DMS79 (cell line): ENCODE measurements at regions not wholly inside any gene's neighbourhood (a gene's known extent, or its start where the extent isn't known, plus 50 kb on each side); places are given as distances from the start of the nearest gene placed in this dataset.

Experiments used
- DNase-seq: peaks from one replicate; lab custom pipeline; 2025; lab: John Stamatoyannopoulos, UW

DNA sequence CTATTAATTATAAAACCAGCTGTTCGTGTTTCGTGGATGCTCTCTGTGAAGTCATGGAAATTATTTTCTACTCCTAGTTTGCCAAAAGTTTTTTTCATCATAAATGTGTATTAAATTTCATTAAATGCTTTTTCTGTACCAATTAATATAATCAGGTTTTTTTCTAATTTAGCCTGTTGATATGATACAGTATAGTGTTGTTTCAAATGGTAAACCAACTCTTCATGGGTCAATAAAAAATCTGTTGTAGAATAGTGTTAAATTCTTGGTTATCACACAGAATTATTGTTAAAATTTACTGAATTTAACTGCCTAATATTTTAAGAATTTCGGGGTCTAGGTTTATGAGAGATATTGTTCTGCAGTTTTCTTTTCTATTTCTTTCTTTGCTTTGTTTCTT is 505.9 kb upstream of the MANEA start:
- no peak for DNase-seq

DNA sequence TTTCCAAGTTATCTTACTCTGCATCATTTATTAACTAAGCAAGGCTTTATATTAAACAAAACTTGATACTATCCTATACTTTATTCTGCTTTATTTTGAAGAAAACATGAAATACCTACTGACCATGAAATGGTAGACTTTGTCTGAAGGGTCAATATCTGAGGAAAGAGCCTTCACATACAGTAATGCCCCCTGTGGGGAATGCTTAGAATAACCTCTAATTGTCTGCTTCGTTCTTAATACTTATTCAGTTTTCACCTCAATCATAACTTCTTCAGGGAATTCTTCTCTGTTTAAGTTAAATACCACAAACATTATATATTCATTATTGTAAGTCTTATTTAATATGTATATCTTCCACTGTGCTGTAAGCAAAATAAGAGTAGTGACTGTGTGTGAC is 498.9 kb upstream of the MANEA start:
- no peak for DNase-seq

DNA sequence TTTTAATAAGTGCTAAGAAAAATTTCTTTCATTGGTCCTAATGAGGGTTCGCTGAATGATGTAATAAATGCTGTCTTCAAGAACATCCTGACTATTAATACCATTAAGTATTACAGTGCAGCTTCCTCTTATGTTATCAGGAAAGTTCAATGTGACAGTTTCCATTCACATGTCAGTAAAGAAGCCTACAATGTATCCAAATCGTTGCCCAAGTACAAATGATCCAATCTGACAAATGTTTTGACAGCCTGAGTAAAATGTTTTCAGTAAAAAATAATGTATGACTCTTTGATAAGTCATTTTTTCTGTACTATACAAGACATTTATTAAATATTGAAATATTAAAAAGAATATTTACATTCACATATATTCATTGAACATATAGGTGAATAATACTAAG is 496.1 kb upstream of the MANEA start:
- DNase-seq: no peak

DNA sequence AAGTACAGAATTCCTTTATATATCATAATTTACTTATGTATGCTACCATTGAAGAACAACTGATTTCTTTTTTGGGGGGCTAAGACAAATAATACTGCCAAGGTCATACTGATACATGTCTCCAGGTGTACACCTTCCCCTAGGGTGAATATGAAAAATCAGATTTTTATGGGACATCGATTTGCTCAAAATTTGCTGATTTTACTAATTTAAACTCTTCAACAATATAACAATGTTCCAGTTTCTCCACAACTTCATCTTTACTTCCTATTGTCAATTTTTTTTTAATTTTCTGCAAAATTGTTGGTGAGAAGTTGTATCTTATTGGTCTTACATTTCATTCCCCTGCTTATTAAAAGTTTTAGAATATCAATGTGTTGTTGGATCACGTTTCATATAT is 495.4 kb upstream of the MANEA start:
- DNase-seq: no peak

DNA sequence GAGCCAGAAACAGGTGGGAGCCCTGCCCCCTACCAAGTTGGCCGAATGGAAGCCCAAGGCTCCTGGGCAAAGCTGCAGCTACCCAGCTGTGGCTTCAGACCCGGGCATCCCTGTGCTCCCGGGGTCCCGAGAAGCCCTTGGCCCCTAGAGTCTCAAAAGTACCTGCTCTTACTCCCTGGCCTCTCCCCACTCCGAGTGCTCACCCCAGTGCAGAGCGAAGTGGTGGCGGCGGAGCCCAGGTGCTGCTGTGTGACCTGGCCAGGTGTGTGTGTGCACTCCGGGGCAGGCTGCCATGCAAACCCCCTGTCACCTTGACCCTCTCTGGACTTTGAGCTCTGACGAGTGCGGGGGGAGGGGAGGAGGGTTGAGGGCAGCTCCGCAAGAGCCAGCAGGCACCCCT is 493.8 kb upstream of the MANEA start:
- DNase-seq: no peak

DNA sequence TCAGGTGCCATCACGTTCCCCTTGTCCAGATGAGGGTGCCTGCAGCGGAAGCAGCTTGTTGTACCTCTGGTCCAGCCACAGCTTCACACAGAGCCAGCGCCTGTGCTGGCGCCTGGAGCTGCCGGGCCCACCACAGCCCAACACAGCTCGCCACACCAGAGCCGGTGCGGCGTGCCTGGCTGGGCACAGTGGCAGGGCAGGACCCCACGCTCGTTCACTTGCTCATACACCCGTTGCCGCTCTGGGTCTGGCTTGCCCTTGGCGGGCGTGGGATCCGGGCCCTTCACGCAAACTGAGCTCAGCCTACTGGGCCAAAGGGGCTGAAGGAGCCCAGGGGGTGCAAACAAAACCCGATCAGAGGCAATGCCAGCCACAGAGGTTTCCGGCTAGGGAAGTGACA is 492.5 kb upstream of the MANEA start:
- DNase-seq: no peak

DNA sequence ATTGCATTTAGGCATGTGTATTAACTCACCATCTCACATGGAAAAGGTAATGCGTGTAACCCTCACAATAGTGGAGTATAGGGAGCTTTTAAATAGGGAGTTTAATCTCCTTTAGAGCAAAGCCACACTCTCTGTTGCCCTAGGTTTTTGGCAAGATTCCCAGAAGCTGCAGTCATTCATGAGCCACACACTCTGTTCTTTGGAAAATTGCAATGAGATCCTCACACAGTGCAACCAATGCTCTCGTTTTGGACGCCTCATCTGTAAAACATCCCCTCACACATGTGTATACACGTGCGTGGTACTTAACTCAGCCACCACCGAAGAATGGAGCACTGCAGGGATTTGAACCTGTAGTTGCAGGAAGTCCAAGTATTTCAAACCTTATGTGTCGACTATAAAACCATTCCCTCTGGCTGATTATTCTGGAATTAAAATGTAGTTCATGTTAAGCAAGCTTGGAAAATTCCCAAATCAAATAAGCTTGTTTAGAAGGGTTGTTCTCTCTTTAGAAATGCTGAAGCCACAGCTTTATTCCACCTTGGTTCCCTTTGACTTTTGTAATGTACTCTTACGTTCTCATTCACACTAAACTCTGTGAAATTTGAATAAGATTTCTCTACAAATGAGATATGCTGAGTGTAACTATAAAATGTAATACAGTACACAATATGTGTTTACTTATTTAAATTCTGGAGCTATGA is 489.8 kb upstream of the MANEA start:
- DNase-seq: peak; percentile 14

DNA sequence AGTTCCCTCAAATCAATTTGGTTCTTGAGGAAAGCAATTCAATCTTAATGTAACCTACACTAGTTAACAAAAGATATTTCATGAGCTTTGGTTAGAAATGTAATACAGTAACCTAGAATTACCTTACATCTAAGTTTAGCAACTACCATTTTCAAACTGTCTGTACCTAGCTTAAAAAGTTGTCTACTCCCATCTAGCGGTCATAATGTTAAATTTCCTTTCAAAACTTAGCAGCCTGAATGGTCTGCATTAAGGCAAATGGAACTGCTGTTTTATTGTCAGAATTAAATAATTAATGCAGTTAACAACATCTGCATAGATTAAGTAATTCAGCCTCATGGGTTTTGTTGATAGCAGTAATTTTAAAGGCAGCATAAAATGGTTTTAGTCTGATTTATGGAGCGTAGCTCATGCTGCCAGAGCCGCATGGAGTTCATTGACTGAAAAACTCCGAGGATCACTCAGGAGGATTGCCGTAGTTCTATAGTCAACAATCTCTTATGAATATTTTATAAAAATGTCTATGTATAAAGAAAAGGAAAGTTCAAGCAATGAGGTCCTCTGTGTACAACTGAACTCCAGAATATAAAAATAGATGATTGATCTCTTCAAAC is 485.4 kb upstream of the MANEA start:
- peak; percentile 0 for DNase-seq

DNA sequence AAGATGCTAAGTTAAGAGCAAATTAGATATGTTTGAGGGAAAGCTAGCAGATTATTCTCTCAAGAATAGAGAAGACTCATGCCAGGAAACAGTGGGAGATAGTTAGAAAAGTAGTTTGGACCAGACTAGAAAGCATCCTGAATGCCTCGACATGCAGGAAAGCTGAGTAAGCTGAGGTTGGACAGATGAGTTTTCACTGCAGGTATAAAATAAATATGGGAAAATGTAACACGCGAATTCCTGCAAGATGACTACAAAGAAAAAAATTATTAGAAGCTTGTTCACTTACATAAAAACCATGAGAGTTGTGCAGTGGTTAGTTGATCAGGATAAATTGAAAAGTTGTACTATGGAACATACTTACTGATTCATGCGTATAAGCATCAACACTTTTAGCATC is 484.2 kb upstream of the MANEA start:
- no peak for DNase-seq

DNA sequence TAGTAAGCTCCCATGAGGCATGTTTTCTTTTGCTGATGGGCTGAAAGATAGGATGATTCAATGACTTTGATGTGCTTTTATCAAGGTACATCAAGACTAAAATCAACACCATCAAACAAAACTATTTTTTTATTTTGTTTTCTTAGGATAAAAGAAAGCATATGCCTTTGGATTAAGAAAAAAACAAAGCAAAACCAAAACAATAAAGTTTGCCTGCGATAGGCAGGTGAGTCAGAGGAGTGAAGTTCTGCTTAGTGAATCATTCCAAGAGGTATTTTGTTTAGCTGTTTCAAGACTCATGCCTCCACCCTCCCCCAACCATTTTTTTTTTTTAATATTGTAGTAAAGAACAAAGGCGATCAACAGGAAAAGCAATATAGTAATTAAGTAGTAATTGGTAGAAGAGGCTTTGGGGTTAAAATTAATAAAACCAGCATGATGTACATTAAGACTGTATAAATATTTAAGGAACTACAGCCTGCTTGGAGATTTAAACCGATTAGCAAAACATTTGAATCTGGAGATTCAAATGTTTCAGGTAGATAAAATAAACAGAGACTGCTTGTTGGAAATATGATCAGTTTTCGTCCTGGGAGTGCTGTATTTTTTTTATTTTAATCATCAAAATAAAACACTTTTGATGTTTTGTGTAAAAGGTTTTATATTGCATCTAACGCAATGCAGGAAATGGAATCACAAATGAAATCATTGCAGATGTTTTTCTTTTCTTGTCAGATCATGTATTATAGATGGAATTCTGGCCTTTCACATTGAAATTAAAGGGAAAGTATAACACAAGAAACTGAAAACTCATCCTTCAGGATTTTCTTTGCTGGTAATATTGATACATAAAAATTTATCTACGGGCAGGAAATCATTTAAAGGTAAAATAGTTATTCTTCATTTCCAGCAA is 482.3 kb upstream of the MANEA start:
- DNase-seq: no peak

DNA sequence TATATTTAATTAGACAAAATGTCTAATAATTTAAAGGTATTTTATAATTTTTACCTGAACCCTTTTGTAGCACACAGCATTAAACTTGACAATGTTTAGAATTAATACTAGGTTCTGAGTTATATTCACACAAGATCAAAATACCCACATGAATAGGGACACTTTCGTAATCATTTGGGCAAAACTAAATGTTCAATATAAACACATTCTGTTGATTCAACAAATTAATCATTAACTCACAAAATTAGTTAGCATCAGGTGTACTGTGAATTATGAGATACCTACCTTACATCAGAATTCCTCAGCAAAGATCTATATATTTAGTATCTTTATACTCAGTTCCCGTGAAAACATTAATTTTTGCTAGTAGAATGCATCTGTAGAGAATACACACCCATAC is 481.5 kb upstream of the MANEA start:
- no peak for DNase-seq

DNA sequence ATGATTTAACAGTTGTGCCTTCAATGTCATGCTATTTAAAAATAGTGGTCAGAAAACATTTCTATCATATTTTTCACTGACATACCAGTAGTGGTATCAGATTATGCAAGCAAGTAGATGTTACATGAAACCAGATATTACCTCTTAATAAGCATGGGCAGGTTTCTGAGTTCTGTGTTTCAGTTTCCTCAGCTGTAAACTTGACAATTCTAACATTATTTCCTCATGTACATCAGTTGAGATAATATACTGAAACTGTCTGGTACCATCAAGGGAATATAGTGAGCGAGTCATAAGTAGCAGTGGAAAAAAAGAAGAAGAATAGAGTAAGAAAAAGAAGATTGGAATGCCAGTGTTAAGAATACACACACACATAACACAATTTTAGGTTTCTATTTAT is 477.9 kb upstream of the MANEA start:
- no peak for DNase-seq

DNA sequence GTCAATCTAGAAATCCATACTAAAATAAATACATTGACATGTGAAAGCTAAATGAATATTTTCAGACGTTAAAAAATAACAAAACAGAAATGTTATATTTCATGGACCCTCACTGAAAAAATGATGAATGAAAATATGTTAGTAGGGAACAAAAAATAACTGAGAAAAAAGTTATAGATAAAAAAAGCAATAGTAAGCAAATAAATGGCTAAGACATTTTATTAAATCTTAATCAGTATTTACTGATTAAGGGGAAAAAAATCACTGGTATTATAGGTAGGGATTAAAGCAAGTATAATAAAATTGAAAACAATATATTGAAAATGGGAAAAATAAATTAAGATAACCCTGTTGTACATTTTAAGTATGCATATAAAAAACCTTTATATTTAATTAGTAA is 468.1 kb upstream of the MANEA start:
- no peak for DNase-seq

DNA sequence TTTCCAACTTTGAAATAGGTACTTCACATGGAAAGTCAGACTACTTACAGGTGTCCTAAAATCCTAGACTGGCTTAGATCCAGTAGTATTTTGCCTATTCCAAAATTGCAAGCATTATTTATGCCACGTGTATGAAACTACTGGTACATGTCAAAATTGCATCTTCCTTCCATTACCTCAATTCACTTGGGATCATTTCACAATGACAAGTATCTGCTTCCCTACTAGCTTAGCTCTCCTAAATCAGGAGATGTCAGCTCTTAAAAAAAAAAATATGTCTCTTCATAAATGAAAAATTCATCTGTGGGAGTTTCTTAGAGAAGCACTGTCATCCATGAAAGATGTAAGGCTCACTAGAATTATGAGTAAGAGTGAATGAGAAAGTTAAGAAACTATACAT is 466.6 kb upstream of the MANEA start:
- no peak for DNase-seq

DNA sequence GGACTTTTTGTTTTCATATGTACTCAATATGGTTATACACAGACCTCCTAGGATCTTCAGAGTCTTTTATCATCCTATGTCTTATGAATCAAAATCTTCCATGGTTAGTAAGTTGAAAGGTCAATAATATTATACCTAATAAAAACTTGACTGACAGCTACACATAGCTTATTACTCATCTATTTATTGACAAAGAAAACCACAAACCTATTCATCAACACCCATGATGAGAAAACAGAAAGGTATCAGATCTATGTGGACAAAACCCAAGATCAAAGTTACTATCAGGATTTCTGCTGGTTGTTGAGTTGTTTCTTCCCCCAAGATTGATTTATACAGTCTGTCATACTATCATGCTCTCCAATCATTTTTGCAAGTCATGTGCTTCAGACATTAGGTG is 460.1 kb upstream of the MANEA start:
- DNase-seq: no peak

DNA sequence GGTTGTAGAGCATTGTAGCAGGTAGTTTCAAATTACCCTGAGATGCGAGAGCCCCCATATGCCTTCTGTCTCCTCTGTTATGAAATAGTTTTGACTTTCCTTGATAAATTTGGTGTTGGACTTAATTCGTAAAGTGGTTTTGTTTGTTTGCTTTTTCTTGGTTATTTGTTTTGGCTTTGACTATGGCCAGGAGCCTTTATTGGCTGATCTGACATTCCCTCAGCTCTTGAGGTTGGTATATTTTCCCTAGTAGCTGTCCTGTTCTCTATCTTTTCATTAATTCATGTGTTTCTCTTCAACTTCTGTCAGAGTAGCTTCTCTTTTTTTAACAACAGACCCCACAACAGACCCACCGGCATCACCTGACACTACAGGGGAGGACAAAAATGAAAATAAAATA is 457.4 kb upstream of the MANEA start:
- DNase-seq: no peak

DNA sequence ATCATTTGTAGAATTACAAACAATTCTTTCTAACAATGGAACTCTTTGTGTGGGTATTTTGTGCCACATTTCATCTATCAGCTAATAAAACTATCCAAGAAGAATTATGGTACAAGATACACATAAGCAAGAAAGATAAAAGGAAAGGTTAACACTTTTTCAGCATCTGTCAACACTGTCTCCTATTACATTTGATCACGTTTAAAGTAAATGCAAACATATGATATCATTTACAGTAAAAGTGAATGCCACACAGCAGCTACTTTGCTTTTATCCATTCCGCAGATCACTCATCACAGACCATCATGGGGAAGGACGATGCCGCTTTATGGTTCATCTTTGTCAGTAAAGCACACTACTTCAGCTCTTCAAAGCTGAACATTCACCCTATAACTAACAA is 456.4 kb upstream of the MANEA start:
- DNase-seq: no peak

DNA sequence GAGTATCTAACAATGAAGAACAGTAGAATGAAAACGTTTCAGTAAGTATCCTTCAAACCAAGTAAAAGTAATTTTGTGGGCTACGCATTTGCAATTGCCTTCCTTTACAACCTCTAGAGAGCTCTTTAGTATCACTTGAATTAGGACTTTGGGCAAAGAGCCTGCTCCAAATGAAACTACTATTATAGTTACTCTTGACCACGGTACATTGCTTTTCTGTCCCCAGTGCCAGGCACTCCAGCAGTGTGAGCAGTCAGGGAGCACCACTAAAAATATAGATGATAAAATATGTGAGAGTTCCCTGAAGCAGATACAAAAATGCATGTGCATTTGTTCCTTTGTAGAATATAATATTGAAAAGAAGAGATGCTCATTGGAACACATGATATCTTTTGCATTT is 450.1 kb upstream of the MANEA start:
- peak; percentile 54 for DNase-seq

DNA sequence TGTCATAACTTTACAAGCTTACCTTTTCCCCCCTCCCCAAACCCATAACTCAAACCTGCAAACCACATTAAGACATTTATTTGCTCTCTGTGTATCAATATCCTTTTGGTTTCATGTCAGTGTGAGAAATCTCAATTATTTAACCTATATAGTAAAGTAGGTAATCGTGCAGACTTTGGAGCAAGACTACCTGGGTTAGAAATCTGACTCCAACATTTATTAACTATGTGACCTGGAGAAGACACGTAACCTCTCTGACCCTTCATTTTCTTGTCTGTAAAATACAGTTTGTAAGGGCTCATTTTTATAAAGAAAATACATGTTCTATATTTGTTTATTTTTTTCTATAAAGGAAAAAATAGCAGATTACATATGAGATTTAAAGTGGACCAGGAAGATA is 448.9 kb upstream of the MANEA start:
- DNase-seq: no peak

DNA sequence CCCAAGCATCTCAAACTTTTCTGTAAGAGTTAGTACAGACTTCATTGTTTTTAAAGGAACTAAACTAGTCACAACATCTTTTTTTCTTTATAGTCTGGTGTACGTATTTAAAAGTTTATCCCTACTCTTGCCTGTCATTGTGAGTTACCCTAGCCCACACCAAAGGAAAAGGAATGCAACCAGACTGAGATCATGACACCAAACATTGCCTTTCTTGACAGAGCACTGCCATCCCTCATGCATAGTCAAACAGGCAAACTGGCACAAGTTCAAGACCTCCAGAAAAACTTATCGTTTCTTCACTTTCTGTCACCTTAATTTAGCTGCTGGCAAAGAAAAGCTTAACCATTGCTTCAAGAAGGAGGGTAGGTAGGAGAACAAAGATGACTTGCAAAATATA is 448.4 kb upstream of the MANEA start:
- DNase-seq: no peak

DNA sequence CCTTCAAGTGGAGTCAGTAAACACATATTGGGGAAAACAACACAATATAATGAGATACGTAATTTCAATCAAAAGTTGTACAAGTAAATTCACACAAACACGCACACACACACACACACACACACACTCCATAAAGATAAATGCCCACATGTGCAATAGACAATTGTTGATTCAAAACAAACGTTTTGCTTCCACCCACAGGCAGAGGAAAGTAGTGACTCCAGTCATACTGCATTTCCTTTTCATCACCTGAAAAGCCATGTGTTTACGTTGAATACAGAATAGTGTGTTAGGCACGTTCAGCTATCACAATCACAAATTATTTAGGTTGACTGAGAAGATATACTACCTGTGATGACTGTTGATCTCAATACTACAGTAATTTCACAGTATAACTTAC is 443.8 kb upstream of the MANEA start:
- no peak for DNase-seq

DNA sequence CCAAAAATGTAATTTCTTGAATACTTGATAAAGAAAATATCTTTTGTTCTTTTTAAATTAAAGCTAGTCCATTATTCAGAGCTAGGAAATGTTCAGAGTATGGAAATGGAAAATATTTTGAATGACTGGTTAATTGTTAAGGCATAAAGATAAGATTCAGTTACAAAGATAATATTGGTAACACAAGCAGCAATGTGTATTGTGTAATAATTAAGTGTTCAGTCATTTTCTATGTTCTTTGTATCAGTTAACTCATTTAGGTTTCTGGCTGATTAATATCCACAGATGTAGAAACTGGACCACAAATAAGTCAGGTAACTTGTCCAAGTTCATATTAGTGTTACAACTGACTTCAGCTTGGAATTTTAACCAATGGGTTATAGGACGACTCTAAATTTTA is 442.2 kb upstream of the MANEA start:
- DNase-seq: no peak

DNA sequence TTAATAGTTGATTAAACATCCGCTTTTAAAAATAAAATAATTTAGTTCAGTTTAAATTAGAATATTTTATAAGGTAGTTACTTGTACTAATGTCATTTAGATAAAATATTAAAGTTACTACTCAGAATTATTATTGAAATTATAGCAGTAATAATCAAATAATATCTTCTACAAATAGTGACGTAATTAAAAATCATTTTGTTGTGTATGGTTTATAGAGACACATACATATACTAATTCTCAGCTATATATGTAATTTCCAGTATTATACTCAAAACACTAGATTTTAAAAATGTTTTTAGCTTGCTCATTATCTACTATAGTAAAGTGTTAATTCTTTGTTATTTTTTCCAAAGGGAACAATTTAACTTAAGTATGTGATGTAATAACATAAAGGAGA is 435.2 kb upstream of the MANEA start:
- no peak for DNase-seq
